Keratinocyte (primary cell): ENCODE measurements at regions not wholly inside any gene's neighbourhood (a gene's known extent, or its start where the extent isn't known, plus 50 kb on each side); places are given as distances from the start of the nearest gene placed in this dataset.

Experiments
- DNase-seq: peaks from one replicate; pipeline ENCODE4 v3.0.0-alpha.2; 2011; ENCODE audit warnings: low read depth, missing footprints, low spot score
- FAIRE-seq: peaks from 2 replicates; lab custom pipeline; 2011; peaks lifted over from hg19 to GRCh38; lab: Jason Lieb, UNC
- H2AFZ ChIP-seq: 2 replicates; pipeline ENCODE4 v1.6.0; 2012; ENCODE audit warnings: low read length, control low read depth, inconsistent platforms; ENCODE audit not compliant: control insufficient read depth
- H3K27ac ChIP-seq: 2 replicates; pipeline ENCODE4 v1.5.1; 2011; ENCODE audit warnings: low read length; ENCODE audit not compliant: control insufficient read depth, insufficient read depth
- H3K27me3 ChIP-seq: 3 replicates; pipeline ENCODE4 v1.6.0; 2011; ENCODE audit warnings: low read length; ENCODE audit not compliant: control insufficient read depth, insufficient read depth; ENCODE audit errors: extremely low read depth
- H3K36me3 ChIP-seq, 2 experiments: 2 replicates in 1 of 2; 3 replicates in 1 of 2; pipeline ENCODE4 v1.5.1; 2011; ENCODE audit warnings: low read length in 2 of 2, mild to moderate bottlenecking in 1 of 2; ENCODE audit not compliant: control insufficient read depth in 2 of 2, insufficient read depth in 2 of 2; ENCODE audit errors: extremely low read depth in 1 of 2
- H3K4me1 ChIP-seq: 3 replicates; pipeline ENCODE4 v1.5.1; 2011; ENCODE audit warnings: low read length; ENCODE audit not compliant: control insufficient read depth, insufficient read depth; ENCODE audit errors: extremely low read depth
- H3K4me2 ChIP-seq: 3 replicates; pipeline ENCODE4 v1.6.0; 2011; ENCODE audit warnings: low read depth, low read length; ENCODE audit not compliant: control insufficient read depth, insufficient read depth; ENCODE audit errors: extremely low read depth
- H3K4me3 ChIP-seq, 3 experiments: fragments of 200-600 bp in 1 of 3; sonication (generic) in 1 of 3; 2 replicates in 2 of 3; 3 replicates in 1 of 3; pipeline ENCODE4 v1.5.1; 2011 to 2016; ENCODE audit warnings: low read length in 3 of 3, mild to moderate bottlenecking in 3 of 3, control low read depth in 2 of 3, inconsistent platforms in 1 of 3, low read depth in 1 of 3, mixed read lengths in 1 of 3, mixed run types in 1 of 3, moderate library complexity in 1 of 3; ENCODE audit not compliant: control insufficient read depth in 2 of 3, insufficient read depth in 2 of 3; ENCODE audit errors: extremely low read depth in 1 of 3
- H3K79me2 ChIP-seq: 2 replicates; pipeline ENCODE4 v1.6.0; 2012; ENCODE audit warnings: low read length; ENCODE audit not compliant: control insufficient read depth, insufficient read depth
- H3K9ac ChIP-seq: 3 replicates; pipeline ENCODE4 v1.6.0; 2011; ENCODE audit warnings: low read length; ENCODE audit not compliant: control insufficient read depth, insufficient read depth; ENCODE audit errors: extremely low read depth
- H3K9me1 ChIP-seq: 3 replicates; pipeline ENCODE4 v1.6.0; 2011; ENCODE audit warnings: low read length; ENCODE audit not compliant: control insufficient read depth, insufficient read depth; ENCODE audit errors: extremely low read depth
- H3K9me3 ChIP-seq: 2 replicates; pipeline ENCODE4 v1.5.1; 2012; ENCODE audit warnings: low read depth, low read length; ENCODE audit not compliant: control insufficient read depth
- H4K20me1 ChIP-seq: 3 replicates; pipeline ENCODE4 v1.6.0; 2011; ENCODE audit warnings: low read length; ENCODE audit not compliant: control insufficient read depth, insufficient read depth; ENCODE audit errors: extremely low read depth
- EZH2 ChIP-seq: IDR thresholded peaks from one replicate; pipeline ENCODE4 v1.6.1; 2012; ENCODE audit warnings: inconsistent platforms, mild to moderate bottlenecking, low read length, moderate library complexity
- dilution Hi-C: fragments of 300-500 bp; cut with MboI; formaldehyde crosslinking; loops from one replicate; pipeline ENCODE4 v1.7.0; 2020; ENCODE audit warnings: low sequenced_read_pairs; ENCODE audit not compliant: extremely low pct_ligation_motif_present
- TF ChIP-seq, protein P1 (sequence below), 3 experiments: IDR thresholded peaks in 1 of 3; conservative IDR thresholded peaks in 1 of 3; optimal IDR thresholded peaks in 1 of 3; 2 replicates in 2 of 3; 3 replicates in 1 of 3; pipeline versions ENCODE3 to v1.5.1; 2011; ENCODE audit warnings: low read length in 3 of 3, mild to moderate bottlenecking in 3 of 3, moderate library complexity in 2 of 3, control low read depth in 1 of 3, inconsistent platforms in 1 of 3; ENCODE audit not compliant: insufficient read depth in 2 of 3; ENCODE audit errors: extremely low read depth in 1 of 3

DNA sequence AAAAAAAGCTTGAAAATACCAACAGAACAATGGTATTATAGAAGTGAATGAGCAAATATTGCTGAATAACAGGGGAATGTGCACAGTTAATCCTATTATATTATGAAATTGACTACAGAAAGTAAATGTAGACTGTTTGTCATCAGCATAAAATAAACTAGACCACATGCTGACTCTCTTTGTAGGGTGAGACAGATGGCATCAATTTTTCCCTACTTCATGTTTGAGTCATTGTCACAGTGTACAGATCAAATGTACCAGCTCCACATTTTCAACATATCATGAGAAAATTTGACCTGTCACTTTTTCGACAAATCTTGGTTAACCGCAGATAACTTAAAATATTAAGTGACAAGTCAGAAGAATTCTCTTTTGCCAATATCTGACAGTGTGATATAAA, 421.0 kb downstream of the RPL10L start:
- Histone ChIP-seq H3K27ac (no peak overlapping the region), H3K79me2 (no peaks in the 10 kb centered on the region), H4K20me1 (no peaks in the 10 kb centered on the region), H3K4me3 (no peak overlapping the region), H3K9me3 (no peaks in the 10 kb centered on the region), H3K4me1 (no peaks in the 10 kb centered on the region), H3K36me3 (no peaks in the 10 kb centered on the region), H2AFZ (no peak overlapping the region), H3K9ac (no peak overlapping the region), H3K4me2 (no peak overlapping the region), H3K9me1 (no peaks in the 10 kb centered on the region), H3K27me3 (no peaks in the 10 kb centered on the region)
- TF ChIP-seq, protein P1, sequence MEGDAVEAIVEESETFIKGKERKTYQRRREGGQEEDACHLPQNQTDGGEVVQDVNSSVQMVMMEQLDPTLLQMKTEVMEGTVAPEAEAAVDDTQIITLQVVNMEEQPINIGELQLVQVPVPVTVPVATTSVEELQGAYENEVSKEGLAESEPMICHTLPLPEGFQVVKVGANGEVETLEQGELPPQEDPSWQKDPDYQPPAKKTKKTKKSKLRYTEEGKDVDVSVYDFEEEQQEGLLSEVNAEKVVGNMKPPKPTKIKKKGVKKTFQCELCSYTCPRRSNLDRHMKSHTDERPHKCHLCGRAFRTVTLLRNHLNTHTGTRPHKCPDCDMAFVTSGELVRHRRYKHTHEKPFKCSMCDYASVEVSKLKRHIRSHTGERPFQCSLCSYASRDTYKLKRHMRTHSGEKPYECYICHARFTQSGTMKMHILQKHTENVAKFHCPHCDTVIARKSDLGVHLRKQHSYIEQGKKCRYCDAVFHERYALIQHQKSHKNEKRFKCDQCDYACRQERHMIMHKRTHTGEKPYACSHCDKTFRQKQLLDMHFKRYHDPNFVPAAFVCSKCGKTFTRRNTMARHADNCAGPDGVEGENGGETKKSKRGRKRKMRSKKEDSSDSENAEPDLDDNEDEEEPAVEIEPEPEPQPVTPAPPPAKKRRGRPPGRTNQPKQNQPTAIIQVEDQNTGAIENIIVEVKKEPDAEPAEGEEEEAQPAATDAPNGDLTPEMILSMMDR (optimal IDR thresholded peaks at IDR 0.05 in 1 of 3, IDR thresholded peaks at IDR 0.05 in 1 of 3, conservative IDR thresholded peaks at IDR 0.05 in 1 of 3; ENCODE audit: extremely low read depth in 1 of 3, insufficient read depth in 2 of 3, low read length in 3 of 3) = no peak
- no peak for TF ChIP-seq EZH2
- DNase-seq (no peak), FAIRE-seq (no peak)
- dilution Hi-C loops = no loop called here

DNA sequence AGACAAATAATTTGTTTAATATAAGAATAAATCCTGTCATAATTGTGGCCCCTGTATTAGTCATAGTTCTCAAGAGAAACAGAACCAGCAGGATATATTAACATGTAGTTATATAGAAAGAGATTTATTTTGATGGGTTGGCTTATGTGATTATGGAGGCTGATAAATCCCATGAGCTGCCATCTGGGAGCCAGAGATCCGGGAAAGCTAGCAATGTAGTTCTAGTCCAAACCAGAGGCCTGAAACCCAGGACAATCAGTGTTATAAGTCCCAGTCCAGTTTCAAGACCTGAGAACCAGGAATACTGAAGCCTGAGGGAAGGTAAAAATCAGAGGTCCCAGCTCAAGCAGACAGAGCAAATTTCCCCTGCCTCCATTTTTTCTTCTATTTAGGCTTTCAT, 435.8 kb downstream of the RPL10L start:
- H3K79me2 ChIP-seq = no peaks in the 10 kb centered on the region
- no peak overlapping the region for H2AFZ ChIP-seq
- TF ChIP-seq, protein P1 (optimal IDR thresholded peaks at IDR 0.05 in 1 of 3, IDR thresholded peaks at IDR 0.05 in 1 of 3, conservative IDR thresholded peaks at IDR 0.05 in 1 of 3; ENCODE audit: extremely low read depth in 1 of 3, insufficient read depth in 2 of 3, low read length in 3 of 3) = no peak
- no peak for TF ChIP-seq EZH2
- H3K9me3 ChIP-seq = no peaks in the 10 kb centered on the region
- no peaks in the 10 kb centered on the region for H3K36me3 ChIP-seq
- dilution Hi-C loops = no loop called here
- FAIRE-seq = no peak
- H3K4me3 ChIP-seq = no peak overlapping the region
- no peaks in the 10 kb centered on the region for H3K9me1 ChIP-seq
- H3K27me3 ChIP-seq = no peaks in the 10 kb centered on the region
- no peak overlapping the region for H3K27ac ChIP-seq
- no peaks in the 10 kb centered on the region for H3K4me1 ChIP-seq
- no peak overlapping the region for H3K9ac ChIP-seq
- H3K4me2 ChIP-seq = no peak overlapping the region
- H4K20me1 ChIP-seq = no peaks in the 10 kb centered on the region
- no peak for DNase-seq
